Embryonic facial prominence (tissue), 1 donor: ENCODE measurements at regions not wholly inside any gene's neighbourhood (a gene's known extent, or its start where the extent isn't known, plus 50 kb on each side); places are given as distances from the start of the nearest gene placed in this dataset.
A peak's percentile ranks its signal among the peaks of the same experiment; 100 is the strongest.

ENCODE experiments used
- DNase-seq: peaks from one replicate; pipeline ENCODE4 v3.0.0-alpha.2; 2016; ENCODE audit errors: extremely low spot score

DNA sequence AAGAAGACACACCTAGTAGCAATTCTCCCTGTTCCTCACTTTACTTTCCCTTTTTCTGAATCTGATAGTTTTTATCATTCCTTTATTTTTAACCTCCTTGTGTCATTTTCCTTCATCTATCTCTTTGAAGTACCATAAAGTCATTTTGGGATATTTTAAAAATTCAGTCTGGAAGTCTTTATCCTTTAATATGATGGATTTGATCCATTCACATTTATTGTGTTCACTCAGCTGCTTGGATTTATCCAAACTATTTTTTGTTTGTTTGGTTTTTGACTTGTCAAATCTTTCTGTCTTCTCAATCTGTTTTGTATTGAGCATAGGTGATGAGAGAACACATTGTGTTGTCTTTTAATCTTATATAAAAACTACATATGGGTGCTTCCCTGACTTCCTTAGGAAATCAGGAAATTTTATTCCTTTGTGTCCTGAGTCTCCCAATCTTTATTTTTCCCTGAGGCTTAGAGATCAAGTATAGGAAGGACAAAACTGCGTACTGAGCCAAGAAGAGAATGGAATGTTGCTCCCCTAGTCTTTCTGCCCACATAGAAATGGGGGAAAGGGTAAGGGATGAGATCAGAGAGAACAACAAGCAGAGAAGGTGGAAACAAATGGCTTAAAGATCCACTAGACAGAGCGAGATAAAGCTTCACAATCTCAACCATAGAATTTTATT is 132.7 kb upstream of the HABP2 start:
- DNase-seq = no peak

DNA sequence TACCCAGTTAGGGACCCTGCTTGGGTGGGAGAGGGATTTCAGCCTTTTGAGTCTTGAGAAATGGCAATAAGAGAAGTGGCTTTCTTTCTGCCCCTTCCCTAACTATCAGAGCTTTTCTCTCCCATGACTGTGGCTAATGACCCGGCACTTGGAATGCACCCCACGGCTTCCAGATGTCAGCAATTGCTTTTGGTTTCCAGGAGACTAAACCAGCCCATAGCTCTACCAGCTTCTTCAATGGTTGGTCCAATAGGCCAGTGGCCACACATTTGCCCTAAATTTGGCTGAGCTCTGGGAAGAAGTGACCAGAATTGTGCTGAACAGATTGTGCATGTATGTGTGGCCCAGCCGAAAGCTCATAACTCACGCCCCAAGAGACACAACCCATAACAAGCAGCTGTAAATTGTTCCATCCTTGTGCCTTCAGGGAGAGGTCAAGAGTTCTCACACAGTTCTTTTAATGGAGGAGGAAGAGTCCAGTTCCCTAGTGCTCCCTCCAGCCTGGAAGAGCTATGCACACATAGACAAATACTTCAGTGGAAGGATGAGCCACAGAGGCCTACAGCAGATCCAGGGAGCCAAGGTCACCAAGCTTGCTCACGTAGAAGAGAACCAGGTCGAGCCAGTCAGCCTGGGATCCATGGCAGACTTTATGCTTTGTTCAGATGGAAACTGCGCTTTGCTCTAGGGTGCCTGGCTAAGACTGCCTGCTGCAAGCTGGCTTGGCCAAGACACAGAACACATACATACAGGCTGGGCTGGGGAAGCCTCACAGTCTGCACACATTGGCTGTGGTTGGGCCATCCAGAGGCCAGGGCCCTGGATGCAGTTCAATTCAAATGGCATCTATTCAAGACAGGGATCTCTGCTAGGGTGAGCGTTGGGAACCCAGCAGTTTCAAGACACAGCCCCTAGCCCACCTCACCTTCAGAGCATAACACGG is 131.8 kb upstream of the HABP2 start:
- no peak for DNase-seq

DNA sequence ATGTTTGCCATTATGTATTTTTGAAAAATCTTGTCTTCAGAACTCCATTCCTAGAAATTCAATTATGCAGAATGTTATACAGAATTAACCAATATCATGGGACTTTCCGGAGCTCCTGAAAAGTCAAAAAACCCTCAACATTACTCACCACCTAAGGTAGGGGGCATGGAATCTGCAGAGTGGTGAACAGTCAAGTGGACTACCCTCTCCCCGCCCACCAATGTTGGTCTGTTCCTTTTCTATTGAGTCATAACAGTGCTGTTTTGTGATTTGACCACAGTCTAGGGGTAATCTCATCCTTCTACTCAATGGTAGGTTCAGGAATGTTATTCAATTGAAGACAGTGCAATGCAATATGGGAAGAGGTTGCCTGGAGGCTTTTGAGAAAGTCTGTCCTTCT is 130.5 kb upstream of the HABP2 start:
- no peak for DNase-seq

DNA sequence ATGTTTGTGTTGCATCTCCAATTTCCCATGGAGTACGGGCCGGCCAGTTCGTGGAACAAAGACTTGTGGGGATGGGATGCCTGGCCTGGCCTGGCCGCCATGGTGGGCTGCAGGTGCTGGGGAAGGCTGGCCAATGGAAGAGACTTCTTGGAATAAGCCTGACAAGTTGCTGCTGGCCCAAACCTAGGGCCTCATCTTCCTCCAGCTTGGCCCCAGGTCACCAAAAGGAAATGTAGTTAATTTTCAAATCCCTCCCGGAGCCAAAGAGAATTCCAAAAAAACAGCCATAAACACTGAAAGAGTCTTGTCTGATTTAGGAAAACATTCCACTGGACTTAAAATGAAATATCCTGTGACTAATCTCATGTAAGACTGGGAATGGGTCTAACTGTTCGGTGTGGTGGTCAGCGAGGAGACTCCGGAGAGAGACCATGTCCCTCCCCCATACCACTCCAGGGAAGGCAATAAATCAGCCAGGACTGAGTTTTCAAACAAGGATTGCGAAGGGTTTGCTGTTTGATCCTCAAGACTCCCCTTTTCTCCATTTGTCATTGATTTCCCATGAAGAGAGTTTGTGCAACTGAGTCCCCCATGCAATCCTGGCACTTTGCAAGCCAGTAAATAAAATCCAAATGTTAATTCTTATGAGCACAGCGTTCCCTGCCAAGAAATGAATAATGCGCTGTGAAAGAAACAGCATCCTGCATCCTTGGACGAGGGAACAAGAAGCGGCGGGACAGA is 128.7 kb upstream of the HABP2 start:
- DNase-seq = no peak

DNA sequence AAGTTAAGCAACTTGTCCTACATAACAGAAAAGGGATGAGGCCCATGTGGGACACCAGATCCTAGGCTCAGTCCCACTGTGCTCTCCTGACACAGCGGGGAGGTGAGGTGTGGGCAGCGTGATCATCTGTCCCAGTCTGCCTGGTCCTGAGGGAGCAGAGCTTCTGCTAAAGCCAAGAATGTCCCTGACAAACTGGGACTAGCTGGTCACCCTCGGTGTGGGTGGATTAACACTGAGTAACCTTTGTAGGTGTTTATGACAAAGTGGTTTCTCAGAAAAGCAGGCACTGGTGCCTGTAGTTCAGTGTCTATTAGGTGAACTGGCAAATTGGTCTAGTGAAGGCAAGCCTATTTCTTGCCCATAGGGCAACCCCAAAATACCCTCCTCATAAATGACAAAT is 127.8 kb upstream of the HABP2 start:
- DNase-seq = no peak

DNA sequence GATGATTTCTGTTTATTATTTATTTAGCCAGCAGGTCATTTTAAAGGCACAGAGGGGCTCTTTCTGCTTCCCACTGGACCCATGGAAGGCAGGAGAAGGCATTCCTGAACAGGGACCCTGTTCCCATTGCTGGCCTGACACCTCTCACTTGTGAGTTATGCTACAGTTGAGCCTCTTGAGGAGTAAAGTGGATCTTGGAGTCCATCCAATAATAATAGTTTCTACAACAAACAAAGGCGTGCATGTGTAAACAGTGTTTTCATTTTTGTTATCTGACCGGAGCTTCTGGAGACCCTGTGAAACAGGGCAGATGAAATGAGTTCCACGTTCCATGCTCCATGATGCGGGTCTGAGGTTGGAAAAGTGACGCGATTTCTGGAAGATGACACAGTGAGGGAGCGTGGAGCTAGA is 127.3 kb upstream of the HABP2 start:
- DNase-seq = no peak

DNA sequence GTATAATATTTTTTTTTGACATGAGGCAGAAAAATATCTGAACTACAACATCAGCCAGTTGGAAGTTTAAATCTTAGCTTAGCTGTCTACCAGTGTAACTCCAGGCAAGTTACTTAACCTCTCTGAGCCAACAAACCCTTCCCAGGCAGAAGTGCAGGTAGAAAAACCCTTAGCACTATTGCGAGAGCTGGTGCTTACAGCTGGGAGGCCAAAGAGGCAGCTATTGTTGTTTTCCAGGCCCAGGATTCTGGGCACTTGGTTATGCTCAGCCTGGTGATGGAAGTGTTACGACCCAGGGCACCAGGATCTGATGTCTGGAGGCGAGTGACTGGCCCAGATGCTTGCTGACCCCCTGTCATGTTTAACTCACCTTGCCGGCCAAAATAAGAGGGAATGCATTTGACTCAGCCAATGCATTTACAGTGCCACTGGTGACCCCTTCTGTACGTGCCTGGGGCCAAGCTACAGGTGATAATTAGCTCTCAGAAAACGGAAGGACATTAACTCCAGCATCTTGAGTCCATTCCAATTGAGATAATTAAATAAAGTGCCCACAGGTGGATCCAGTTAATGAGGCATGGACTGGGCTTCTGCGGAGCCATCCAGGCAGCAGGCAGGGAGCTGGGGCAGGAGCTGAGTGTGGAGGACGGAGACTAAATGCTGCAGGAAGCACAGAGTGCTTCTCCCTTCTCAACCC is 126.5 kb upstream of the HABP2 start:
- no peak for DNase-seq

DNA sequence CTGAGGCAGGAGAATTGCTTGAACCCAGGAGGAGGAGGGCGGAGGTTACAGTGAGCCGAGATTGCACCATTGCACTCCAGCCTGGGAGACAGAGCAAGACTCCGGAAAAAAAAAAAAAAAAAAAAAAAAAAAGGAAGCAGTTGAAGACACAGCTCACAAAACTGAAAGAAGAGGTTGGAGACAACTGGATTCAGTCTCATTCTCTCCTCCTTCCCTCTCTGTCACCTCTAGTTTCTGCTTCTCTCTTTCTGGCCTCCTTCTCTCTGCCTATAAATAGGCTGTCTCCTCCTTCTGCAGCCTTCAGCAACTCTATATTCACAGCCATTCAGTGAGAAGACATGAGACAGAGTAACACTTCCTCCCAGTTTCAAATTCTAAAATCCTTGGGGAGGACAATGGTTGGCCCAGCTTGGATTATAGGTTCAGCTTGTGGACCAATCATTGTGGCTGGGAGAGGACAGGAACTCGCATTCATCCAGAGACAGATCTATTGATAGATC is 125.6 kb upstream of the HABP2 start:
- DNase-seq = no peak

DNA sequence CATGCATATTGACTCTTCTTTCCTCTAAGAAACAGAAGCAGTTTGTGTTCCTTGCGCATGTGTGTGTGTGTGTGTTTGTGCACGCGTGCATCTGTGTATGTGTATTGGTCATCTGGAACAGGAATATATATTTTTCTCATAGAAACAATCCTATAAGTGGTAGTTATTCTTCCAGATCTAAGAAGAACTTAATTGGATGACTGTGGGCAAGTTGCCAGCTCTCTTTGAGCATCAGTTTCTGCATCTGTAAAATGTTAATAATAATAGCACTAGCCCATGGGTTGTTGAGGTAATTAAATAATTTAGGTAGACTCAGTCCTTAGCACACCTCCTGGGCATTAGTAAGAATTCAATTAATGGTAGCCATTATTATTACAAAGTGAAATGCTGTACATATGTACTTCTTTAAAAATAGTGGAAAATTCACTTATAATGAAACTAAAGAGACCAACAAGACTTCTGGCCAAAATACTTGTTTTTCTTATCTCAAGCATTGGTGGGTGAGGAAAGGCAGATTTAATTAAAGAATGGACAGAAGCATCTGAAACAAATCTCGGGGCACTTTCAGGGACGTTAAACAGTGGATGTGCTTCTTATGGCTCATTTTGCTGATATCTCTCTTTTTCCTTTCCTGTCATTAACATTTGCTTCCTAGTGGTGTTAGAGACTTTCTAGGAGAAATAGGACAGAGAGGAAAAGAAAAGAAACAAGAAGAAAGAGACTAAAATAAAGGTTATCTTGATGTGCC is 124.9 kb upstream of the HABP2 start:
- no peak for DNase-seq

DNA sequence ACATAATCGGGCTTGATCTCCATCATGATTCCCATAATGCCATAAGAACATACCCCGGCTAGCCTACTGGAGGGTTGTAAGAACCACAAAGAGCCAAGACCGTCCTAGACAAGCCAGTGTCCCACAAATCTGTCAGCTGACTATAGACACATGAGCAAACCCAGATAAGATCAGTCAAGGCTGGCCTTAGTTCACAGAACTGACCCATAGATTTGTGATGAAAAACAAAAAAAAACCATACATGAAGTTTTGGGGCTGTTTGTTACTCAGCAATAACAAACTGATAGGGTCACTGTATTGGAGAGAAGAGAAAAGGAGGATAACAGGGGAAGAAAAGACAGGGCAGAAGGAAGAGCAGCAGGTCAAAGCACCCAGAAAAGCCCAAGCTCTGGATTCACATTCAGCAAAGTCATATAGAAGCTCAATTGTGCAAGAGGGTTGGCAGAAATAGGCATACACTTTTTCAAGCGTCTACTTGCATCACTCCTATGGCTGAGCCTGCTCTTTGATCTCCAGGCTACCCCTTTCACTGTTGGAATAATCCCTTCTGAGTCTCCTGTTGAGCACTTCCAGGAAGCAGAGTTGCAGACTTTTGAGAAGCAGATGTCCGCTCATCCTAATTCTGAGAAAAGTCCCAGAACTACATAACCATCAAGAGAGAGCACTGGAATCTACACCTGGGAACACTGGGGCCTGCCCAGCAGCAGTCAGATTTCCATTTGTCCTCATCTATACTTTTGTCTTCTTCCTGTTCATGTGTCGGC is 122.0 kb upstream of the HABP2 start:
- DNase-seq = no peak

DNA sequence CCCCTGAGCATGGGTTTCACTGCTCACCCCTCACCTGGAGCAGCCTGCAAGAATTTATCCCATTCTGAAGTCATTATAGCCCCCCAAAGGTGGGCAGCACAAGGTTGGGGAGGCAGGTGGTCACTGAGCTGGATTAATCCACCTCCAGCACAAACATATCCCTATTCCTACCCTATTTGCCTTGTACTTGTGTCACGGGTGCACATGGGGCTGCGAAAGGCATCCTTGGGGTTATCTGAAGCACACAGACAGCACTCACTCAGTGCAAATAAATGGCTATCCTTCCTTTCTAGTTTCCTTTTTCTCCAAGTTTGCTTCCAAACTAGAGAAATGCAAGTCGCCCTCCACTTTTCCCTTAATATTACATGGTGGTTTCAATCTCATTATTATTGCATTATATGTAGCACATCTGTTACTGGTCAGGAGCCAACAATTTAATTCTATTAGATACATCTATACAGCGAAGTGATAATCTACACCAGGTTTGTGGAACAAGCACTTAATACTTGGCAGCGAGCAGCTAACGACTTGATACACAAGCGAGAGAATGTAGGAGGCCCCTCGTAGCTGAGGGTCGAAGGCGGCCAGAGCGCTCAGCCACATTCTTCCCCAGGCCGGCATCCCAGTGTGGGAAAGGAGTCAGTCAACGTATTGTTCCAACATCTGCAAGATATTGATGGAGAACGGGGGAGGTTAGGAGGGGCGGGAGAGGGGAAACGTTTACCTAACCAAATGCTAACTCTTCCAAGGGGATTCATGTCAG is 121.3 kb upstream of the HABP2 start:
- DNase-seq = peak; percentile 73

DNA sequence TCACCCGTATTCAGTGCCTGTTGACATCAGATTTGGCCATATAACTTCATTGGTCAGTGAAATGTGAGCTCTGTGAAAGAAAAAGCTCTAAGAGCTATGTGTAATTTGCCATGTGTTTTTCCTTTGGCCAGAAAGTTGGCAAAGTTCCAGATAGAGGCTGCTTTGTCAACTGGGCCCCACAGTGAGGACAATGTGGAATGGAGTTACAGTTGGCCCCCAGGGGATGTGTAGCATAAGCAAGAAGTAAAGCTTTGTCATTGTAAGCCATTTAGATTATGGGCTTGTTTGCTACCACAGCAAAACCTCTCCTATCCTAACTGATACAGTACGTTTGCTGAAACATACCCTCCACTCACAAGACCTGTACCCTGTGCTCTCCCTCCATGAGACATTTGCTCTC is 119.1 kb upstream of the HABP2 start:
- DNase-seq = no peak

DNA sequence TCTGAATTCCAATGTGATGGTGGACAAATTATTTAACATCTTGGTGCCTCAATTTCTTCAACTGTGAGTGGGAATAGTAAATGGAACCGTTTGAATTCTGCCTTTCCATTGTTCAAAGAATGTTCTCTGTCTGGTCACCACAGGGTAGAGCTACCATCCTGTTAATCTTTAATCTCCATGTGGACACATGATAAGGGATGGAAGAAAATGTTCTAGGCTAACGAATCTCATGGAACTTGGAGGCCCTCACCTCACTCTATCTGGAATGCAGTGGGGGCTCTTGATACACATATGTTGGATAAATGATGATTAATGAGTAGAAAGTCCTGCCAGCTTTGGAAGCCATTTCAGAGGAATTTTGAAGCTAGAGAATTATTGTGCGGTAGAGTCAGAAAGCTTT is 118.5 kb upstream of the HABP2 start:
- no peak for DNase-seq

DNA sequence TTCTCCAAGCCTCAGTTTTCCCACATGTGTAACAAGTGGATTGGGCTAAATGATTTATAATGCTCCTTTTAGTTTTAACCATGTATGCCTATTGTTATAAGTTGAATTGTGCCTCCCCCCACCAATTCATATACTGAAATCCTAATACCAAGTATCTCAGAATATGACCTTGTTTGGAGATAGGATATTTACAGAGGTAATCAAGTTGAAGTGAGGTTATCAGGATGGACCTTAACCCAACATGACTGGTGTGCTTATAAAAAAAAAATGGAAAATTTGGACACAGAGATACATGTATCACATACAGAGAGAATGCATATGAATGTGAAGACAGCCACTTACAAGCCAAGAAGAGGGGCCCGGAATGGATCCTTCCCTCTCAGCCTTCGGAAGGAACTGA is 117.9 kb upstream of the HABP2 start:
- DNase-seq = no peak

DNA sequence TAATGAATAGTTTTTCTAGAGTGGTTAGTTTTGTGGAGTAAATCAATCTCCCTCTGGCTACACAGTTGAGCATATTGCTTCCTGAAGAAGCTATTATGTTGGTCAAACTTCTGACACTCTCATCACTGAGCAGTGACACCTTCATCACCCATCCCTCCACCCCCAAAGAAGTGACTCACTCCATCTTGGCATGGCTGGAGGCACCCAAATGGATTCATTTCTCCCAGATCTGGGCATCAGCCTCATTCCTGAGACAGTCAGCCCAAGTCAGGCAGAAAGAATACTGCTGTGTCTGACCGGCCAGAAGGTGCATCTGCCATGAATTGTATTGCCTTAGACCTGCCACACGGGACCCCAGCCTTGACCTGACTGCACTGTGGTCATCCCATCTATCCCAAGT is 117.0 kb upstream of the HABP2 start:
- DNase-seq = no peak

DNA sequence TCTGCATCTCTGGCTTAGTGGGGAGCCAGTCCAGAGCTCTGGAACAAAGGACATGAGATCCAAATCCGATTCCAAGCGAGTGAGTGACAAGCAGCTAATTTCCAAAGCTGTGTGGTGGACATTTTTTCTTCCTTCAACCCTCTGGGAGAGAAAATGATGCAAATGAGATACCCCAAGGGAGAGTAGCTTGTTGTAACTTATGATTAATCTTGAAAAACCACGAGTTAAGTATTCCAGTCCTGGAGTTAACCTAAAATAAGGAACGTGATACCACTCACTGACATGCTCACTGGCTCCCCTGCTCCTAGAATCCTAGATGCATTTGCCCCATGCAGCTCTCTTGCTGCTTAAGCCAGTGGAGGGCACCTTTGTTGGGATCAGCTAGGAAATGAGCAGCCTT is 116.0 kb upstream of the HABP2 start:
- DNase-seq = no peak

DNA sequence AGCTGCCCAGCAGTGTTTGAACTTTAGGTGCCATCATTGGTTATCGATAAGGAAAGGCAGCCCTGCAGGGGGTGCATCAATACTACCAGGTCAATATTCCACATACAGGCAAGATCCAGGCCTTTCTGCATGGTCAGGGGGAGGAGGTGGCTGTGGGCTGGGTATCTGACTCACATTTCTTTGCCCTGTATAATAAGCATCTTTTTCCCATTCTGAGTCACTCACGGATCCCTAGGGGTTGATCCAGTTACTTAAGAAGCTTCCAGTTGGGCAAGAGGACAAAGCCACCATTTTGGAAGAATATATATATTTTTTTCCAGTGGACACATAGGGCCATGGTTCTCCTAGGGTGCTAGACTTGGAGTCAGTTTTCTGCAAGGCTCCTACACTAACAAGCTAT is 114.2 kb upstream of the HABP2 start:
- DNase-seq = no peak

DNA sequence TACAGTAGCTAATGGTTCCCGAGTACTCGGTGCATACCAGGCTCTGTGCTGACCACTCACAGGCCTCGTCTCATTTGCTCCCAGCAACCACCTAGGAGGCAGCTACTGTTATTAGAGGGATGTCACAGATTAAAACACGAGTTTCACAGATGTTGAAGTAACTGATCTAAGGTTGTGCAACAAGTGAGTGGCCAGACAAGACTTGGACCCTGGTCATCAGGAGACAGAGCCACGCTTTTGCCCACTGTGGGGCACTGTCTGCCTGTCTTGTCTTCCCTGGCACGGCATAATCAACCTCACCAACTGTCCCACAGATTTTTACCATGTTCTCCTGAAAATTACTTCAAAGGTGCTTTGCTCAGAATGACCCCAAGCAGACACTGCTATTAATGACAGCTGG is 111.6 kb upstream of the HABP2 start:
- no peak for DNase-seq

DNA sequence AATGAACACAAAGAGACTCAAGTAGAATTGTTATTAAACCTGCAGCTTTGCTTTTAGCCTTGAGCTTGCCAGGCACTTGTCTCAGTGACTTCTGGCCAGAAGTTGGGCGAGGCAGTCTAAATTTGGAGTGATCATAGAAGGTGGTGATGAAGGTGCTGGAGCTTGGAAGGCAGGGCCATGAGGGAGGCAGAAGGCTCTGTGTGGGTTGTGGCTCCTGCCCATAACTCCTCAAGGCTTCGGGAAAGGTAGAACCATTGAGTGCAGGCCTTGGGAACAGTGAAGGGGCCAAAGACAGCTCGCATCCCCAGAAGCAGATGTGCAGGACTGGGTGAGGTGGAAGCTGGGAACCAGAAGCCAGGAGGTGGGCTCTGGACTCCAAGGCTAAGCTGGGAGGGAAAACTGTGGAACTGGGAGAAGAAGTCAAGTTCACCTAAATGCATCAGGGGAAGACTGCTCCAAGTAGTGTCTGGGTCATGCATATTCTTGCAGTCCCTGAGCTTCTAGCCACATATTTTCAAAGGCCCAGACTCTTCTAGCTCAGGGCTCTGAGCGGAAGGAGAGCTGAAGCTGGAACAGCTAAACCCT is 111.1 kb upstream of the HABP2 start:
- DNase-seq = no peak
